ENCODE measurements at regions not wholly inside any gene's neighbourhood (a gene's known extent, or its start where the extent isn't known, plus 50 kb on each side); places are given as distances from the start of the nearest gene placed in this dataset.
"Not testable (repeated sequence)": the region's sequence is repeated elsewhere in the genome, so short reads cannot be mapped to it uniquely, and the experiment has no call there.

- TF ChIP-seq CEBPB (IDR thresholded peaks at IDR 0.05; ENCODE audit: low read depth, low read length); CTCF (conservative IDR thresholded peaks at IDR 0.05; ENCODE audit: low read depth, low read length); MXI1 (IDR thresholded peaks at IDR 0.05; ENCODE audit: borderline replicate concordance, low read depth, low read length); SMC3 (IDR thresholded peaks at IDR 0.05; ENCODE audit: low read depth, low read length); RFX5 (IDR thresholded peaks at IDR 0.05; ENCODE audit: low read depth, low read length); USF2 (IDR thresholded peaks at IDR 0.05; ENCODE audit: low read depth, low read length); POLR2A (IDR thresholded peaks at IDR 0.05; ENCODE audit: low read depth, low read length): not testable (repeated sequence)
Observed at GRCh38 chr21:5117135-5117534, 5404.2 kb upstream of the TPTE start.

Measured in IMR-90 (cell line).